AG04450 (cell line): ENCODE measurements at regions not wholly inside any gene's neighbourhood (a gene's known extent, or its start where the extent isn't known, plus 50 kb on each side); places are given as distances from the start of the nearest gene placed in this dataset.

Experiments used
- CTCF ChIA-PET: fragments of 300-600, 350-600 bp; formaldehyde crosslinking; extraction: SDS; loops from one replicate; lab custom pipeline; 2022; ENCODE audit warnings: antibody characterized with exemption, inconsistent platforms; lab: Charles Lee
- POLR2A ChIA-PET: fragments of 350-600 bp; formaldehyde crosslinking; extraction: SDS; loops from one replicate; lab custom pipeline; 2021; ENCODE audit warnings: antibody characterized with exemption, inconsistent platforms; lab: Yijun Ruan, JAX
- DNase-seq: peaks from one replicate; pipeline ENCODE4 v3.0.0-alpha.2; 2011; ENCODE audit warnings: low read depth, low spot score
- H3K27ac ChIP-seq: one replicate; pipeline ENCODE4 v1.5.1; 2012; ENCODE audit warnings: low read depth, low read length, control low read depth
- H3K27me3 ChIP-seq: one replicate; pipeline ENCODE4 v1.6.0; 2012; ENCODE audit warnings: low read length; ENCODE audit not compliant: control insufficient read depth, insufficient read depth
- H3K4me3 ChIP-seq: 2 replicates; pipeline ENCODE4 v1.5.1; 2011; ENCODE audit warnings: mild to moderate bottlenecking, low read depth, low read length, control low read depth
- H3K9me3 ChIP-seq: 2 replicates; pipeline ENCODE4 v1.5.1; 2012; ENCODE audit warnings: low read length; ENCODE audit not compliant: control insufficient read depth, insufficient read depth
- CTCF ChIP-seq: IDR thresholded peaks from 2 replicates; pipeline ENCODE4 v1.5.1; 2011; ENCODE audit warnings: low read depth, low read length, control low read depth, inconsistent platforms

- H3K27ac ChIP-seq: no peak overlapping the region
- ChIA-PET CTCF (no interaction called here), POLR2A (no interaction called here)
- H3K4me3 ChIP-seq: no peak overlapping the region
- no peaks in the 10 kb centered on the region for H3K27me3 ChIP-seq
- DNase-seq: no peak
- TF ChIP-seq CTCF: no peak
- no peaks in the 10 kb centered on the region for H3K9me3 ChIP-seq
Measured at GRCh38 chr15:47565949-47566348, 151.4 kb upstream of the SEMA6D start.

GRCh38 chr15:47566610-47567009, 150.7 kb upstream of the SEMA6D start:
- CTCF ChIA-PET: no interaction called here
- H3K27me3 ChIP-seq: no peaks in the 10 kb centered on the region
- no peak for TF ChIP-seq CTCF
- H3K4me3 ChIP-seq: no peak overlapping the region
- POLR2A ChIA-PET: no interaction called here
- no peaks in the 10 kb centered on the region for H3K9me3 ChIP-seq
- DNase-seq: no peak
- no peak overlapping the region for H3K27ac ChIP-seq

- POLR2A ChIA-PET: no interaction called here
Measured at GRCh38 chr15:47568030-47568429, 149.3 kb upstream of the SEMA6D start.

GRCh38 chr15:47570044-47570443, 147.3 kb upstream of the SEMA6D start:
- no peak for TF ChIP-seq CTCF
- Histone ChIP-seq H3K27ac (no peak overlapping the region), H3K27me3 (no peaks in the 10 kb centered on the region), H3K4me3 (no peak overlapping the region), H3K9me3 (no peaks in the 10 kb centered on the region)
- no peak for DNase-seq
- CTCF ChIA-PET: no interaction called here
- POLR2A ChIA-PET: no interaction called here

More at GRCh38 chr15:47568030-47568429, 149.3 kb upstream of the SEMA6D start:
- no peak overlapping the region for H3K4me3 ChIP-seq
- CTCF ChIA-PET: no interaction called here
- no peaks in the 10 kb centered on the region for H3K9me3 ChIP-seq
- no peaks in the 10 kb centered on the region for H3K27me3 ChIP-seq
- no peak overlapping the region for H3K27ac ChIP-seq
- DNase-seq: no peak
- TF ChIP-seq CTCF: no peak

GRCh38 chr15:47570451-47570850, 146.9 kb upstream of the SEMA6D start:
- CTCF ChIA-PET: no interaction called here
- no peaks in the 10 kb centered on the region for H3K9me3 ChIP-seq
- H3K27ac ChIP-seq: no peak overlapping the region
- no peak for DNase-seq
- H3K27me3 ChIP-seq: no peaks in the 10 kb centered on the region
- POLR2A ChIA-PET: no interaction called here
- TF ChIP-seq CTCF: no peak
- H3K4me3 ChIP-seq: no peak overlapping the region
